ENCODE measurements at regions not wholly inside any gene's neighbourhood (a gene's known extent, or its start where the extent isn't known, plus 50 kb on each side); places are given as distances from the start of the nearest gene placed in this dataset.

DNA sequence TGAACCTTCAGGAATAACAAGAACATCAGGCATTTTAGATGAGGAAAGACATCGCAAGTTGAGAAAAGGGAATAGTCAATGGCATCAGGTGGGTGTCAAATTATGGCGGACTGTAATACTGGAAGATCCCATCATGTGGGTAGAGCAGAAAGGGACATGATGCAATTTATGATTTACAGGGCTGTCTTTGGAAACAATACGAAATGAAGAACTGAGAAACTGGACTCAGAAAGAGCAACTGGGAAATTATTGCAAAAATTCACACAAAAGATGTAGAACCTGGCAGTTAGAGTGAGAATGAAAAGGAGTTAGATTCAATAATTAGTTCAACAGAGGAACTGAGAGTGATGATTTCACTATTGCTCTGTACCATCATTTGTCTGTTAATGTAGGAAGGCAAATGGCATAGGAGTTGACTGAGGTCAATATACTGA, 1635.0 kb upstream of the ACVR2A start:
- CTCF ChIA-PET, result no interaction called here
- BruUV-seq (replicated peaks), result no TSS peak
- H4K20me1 ChIP-seq (ENCODE audit: insufficient read depth), result no peaks in the 10 kb centered on the region
- no peak overlapping the region for H2AFZ ChIP-seq
- POLR2A ChIA-PET (ENCODE audit: unreplicated experiment), result no interaction called here
- no peak overlapping the region for H3K4me2 ChIP-seq
- no peaks in the 10 kb centered on the region for H3F3A ChIP-seq (ENCODE audit: insufficient read depth, low read depth)
- H3K9me3 ChIP-seq (ENCODE audit: insufficient read depth, low read depth), result no peaks in the 10 kb centered on the region
- H3K27ac ChIP-seq, result no peak overlapping the region
- intact Hi-C loops (cut with micrococcal nuclease; ENCODE audit: unreplicated experiment), result no loop called here
- no peaks in the 10 kb centered on the region for H3K27me3 ChIP-seq (ENCODE audit: insufficient read depth, low read depth)
- no peak for TF ChIP-seq CTCF (conservative IDR thresholded peaks at IDR 0.05)
- TF ChIP-seq EZH2 (IDR thresholded peaks at IDR 0.05; ENCODE audit: low read depth), result no peak
- H3K4me1 ChIP-seq (replicated peaks; ENCODE audit: insufficient read depth), result no peaks in the 10 kb centered on the region
- DNase-seq, result no peak
- H3K36me3 ChIP-seq (ENCODE audit: low read depth), result no peaks in the 10 kb centered on the region
- H3K9me2 ChIP-seq (ENCODE audit: insufficient read depth), result no peaks in the 10 kb centered on the region
- no peak overlapping the region for H3K4me3 ChIP-seq
- no peaks in the 10 kb centered on the region for H3K79me2 ChIP-seq (ENCODE audit: low read depth)

DNA sequence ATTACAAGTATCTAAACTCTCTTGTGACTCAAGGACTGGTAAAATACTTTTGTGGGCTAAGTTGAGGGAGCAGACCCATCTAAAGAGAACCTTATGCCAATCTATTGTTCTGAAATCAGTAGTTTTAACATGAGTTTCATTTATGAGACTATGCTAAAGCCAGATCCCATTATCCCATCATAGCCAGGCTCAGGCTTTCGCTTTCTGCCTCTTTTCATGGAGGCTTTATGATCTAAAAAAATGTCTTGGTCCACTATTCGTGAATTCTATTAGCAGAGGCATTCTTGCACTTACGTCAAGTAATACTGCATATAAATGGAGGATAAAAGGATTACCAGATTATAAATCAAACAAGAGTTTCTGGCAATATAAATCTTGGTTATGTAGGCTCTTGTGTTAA, 1636.9 kb upstream of the ACVR2A start:
- Histone ChIP-seq H3K79me2 (ENCODE audit: low read depth) (no peaks in the 10 kb centered on the region), H2AFZ (no peak overlapping the region), H3K36me3 (ENCODE audit: low read depth) (no peaks in the 10 kb centered on the region), H3K4me3 (no peak overlapping the region), H3K4me2 (no peak overlapping the region), H3K27me3 (ENCODE audit: insufficient read depth, low read depth) (no peaks in the 10 kb centered on the region), H3K9me3 (ENCODE audit: insufficient read depth, low read depth) (no peaks in the 10 kb centered on the region), H3K9me2 (ENCODE audit: insufficient read depth) (no peaks in the 10 kb centered on the region), H3F3A (ENCODE audit: insufficient read depth, low read depth) (no peaks in the 10 kb centered on the region), H3K4me1 (replicated peaks; ENCODE audit: insufficient read depth) (no peaks in the 10 kb centered on the region), H4K20me1 (ENCODE audit: insufficient read depth) (no peaks in the 10 kb centered on the region), H3K27ac (no peak overlapping the region)
- ChIA-PET POLR2A (ENCODE audit: unreplicated experiment) (no interaction called here), CTCF (no interaction called here)
- no peak for TF ChIP-seq EZH2 (IDR thresholded peaks at IDR 0.05; ENCODE audit: low read depth)
- intact Hi-C loops (cut with micrococcal nuclease; ENCODE audit: unreplicated experiment), result no loop called here
- no TSS peak for BruUV-seq (replicated peaks)
- DNase-seq, result no peak

DNA sequence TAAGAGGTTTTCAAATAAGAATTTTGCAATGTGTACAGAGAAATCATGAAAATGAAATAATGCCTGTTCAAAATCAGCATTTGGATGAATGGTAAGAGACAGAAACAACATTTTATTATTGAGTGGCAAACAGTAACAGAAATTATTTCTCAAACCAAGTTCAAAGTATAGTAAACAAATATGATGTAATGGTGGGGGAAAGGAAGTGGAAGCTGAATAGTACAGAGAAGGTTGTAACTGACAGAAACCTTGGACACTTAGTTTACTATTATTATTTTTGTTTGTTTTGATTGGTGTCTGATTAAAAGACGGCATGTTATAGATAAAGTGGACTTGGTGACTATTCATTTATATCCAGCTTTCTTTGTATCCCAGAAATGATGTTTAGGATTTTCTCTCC, 1637.4 kb upstream of the ACVR2A start:
- ChIA-PET POLR2A (ENCODE audit: unreplicated experiment) (no interaction called here), CTCF (no interaction called here)
- Histone ChIP-seq H3K4me2 (no peak overlapping the region), H3K4me3 (no peak overlapping the region), H4K20me1 (ENCODE audit: insufficient read depth) (no peaks in the 10 kb centered on the region), H3F3A (ENCODE audit: insufficient read depth, low read depth) (no peaks in the 10 kb centered on the region), H3K27ac (no peak overlapping the region), H3K9me3 (ENCODE audit: insufficient read depth, low read depth) (no peaks in the 10 kb centered on the region), H3K4me1 (replicated peaks; ENCODE audit: insufficient read depth) (no peaks in the 10 kb centered on the region), H3K79me2 (ENCODE audit: low read depth) (no peaks in the 10 kb centered on the region), H2AFZ (no peak overlapping the region), H3K27me3 (ENCODE audit: insufficient read depth, low read depth) (no peaks in the 10 kb centered on the region), H3K36me3 (ENCODE audit: low read depth) (no peaks in the 10 kb centered on the region), H3K9me2 (ENCODE audit: insufficient read depth) (no peaks in the 10 kb centered on the region)
- BruUV-seq (replicated peaks), result no TSS peak
- DNase-seq, result no peak
- no peak for TF ChIP-seq CTCF (conservative IDR thresholded peaks at IDR 0.05)
- TF ChIP-seq EZH2 (IDR thresholded peaks at IDR 0.05; ENCODE audit: low read depth), result no peak
- intact Hi-C loops (cut with micrococcal nuclease; ENCODE audit: unreplicated experiment), result no loop called here

GRCh38 chr2:146203064-146203624, 1641.7 kb upstream of the ACVR2A start:
- BruUV-seq (replicated peaks), result no TSS peak
- Histone ChIP-seq H3K9me2 (ENCODE audit: insufficient read depth) (no peaks in the 10 kb centered on the region), H3K27ac (no peak overlapping the region), H4K20me1 (ENCODE audit: insufficient read depth) (no peaks in the 10 kb centered on the region), H3K9me3 (ENCODE audit: insufficient read depth, low read depth) (no peaks in the 10 kb centered on the region), H3K4me2 (no peak overlapping the region), H3K4me3 (no peak overlapping the region), H3K27me3 (ENCODE audit: insufficient read depth, low read depth) (no peaks in the 10 kb centered on the region), H3K4me1 (replicated peaks; ENCODE audit: insufficient read depth) (no peaks in the 10 kb centered on the region), H3K36me3 (ENCODE audit: low read depth) (no peaks in the 10 kb centered on the region), H2AFZ (no peak overlapping the region), H3F3A (ENCODE audit: insufficient read depth, low read depth) (no peaks in the 10 kb centered on the region), H3K79me2 (ENCODE audit: low read depth) (no peaks in the 10 kb centered on the region)
- CTCF ChIA-PET, result interaction anchor here (0.5 kb wide), 1 partner anchor 220 kb away, joined by 4 read pairs; no protein-coding TSS in a partner anchor
- no peak for DNase-seq
- intact Hi-C loops (cut with micrococcal nuclease; ENCODE audit: unreplicated experiment), result no loop called here
- no peak for TF ChIP-seq CTCF (conservative IDR thresholded peaks at IDR 0.05)
- TF ChIP-seq EZH2 (IDR thresholded peaks at IDR 0.05; ENCODE audit: low read depth), result no peak
- POLR2A ChIA-PET (ENCODE audit: unreplicated experiment), result no interaction called here
